ENCODE measurements at regions not wholly inside any gene's neighbourhood (a gene's known extent, or its start where the extent isn't known, plus 50 kb on each side); places are given as distances from the start of the nearest gene placed in this dataset.

- H3K36me3 ChIP-seq (ENCODE audit: low read depth): no peaks in the 10 kb centered on the region
- no peaks in the 10 kb centered on the region for H3K9me2 ChIP-seq (ENCODE audit: insufficient read depth)
- no peak for DNase-seq
- TF ChIP-seq EZH2phosphoT487 (IDR thresholded peaks at IDR 0.05; ENCODE audit: insufficient read depth, low read depth) (no peak), EZH2 (IDR thresholded peaks at IDR 0.05; ENCODE audit: insufficient read depth, poor library complexity, severe bottlenecking) (no peak)
- H3K4me2 ChIP-seq (ENCODE audit: unreplicated experiment): no peak overlapping the region
- no peaks in the 10 kb centered on the region for H4K20me1 ChIP-seq (ENCODE audit: insufficient read depth)
- no peaks in the 10 kb centered on the region for H3F3A ChIP-seq (ENCODE audit: insufficient read depth)
- no peak overlapping the region for H3K4me3 ChIP-seq
- H3K27ac ChIP-seq: no peak overlapping the region
- H3K4me1 ChIP-seq (ENCODE audit: insufficient read depth): no peaks in the 10 kb centered on the region
- no peak overlapping the region for H2AFZ ChIP-seq
- in situ Hi-C loops (cut with MboI): no loop called here
- 33 to 39% methylated on average over 8 of the region's 8 CpGs for WGBS, 2 experiments (ENCODE audit: low coverage in 1 of 2, low lambda C conversion rate in 2 of 2, missing lambda C conversion rate in 2 of 2)
- no peak overlapping the region for H3K9ac ChIP-seq
- H3K9me3 ChIP-seq (ENCODE audit: low read depth): no peaks in the 10 kb centered on the region
- H3K27me3 ChIP-seq (replicated peaks; ENCODE audit: insufficient read depth): peaks cover 45% of the 10 kb centered on the region
- no peaks in the 10 kb centered on the region for H3K79me2 ChIP-seq (ENCODE audit: insufficient read depth)
Observed at GRCh38 chr11:119806064-119806915, 77.3 kb upstream of the NECTIN1 start.

GRCh38 chr11:119805663-119806062 lies 76.7 kb upstream of the NECTIN1 start:
- Histone ChIP-seq H3K9me3 (ENCODE audit: low read depth) (no peaks in the 10 kb centered on the region), H3K27me3 (replicated peaks; ENCODE audit: insufficient read depth) (peaks cover 51% of the 10 kb centered on the region), H3K9me2 (ENCODE audit: insufficient read depth) (no peaks in the 10 kb centered on the region), H3K79me2 (ENCODE audit: insufficient read depth) (no peaks in the 10 kb centered on the region), H3K4me1 (ENCODE audit: insufficient read depth) (no peaks in the 10 kb centered on the region), H3F3A (ENCODE audit: insufficient read depth) (no peaks in the 10 kb centered on the region), H2AFZ (no peak overlapping the region), H4K20me1 (ENCODE audit: insufficient read depth) (no peaks in the 10 kb centered on the region), H3K4me3 (no peak overlapping the region), H3K4me2 (ENCODE audit: unreplicated experiment) (no peak overlapping the region), H3K27ac (no peak overlapping the region), H3K36me3 (ENCODE audit: low read depth) (no peaks in the 10 kb centered on the region), H3K9ac (no peak overlapping the region)
- 70 to 73% methylated on average over 8 of the region's 8 CpGs for WGBS, 2 experiments (ENCODE audit: low coverage in 1 of 2, low lambda C conversion rate in 2 of 2, missing lambda C conversion rate in 2 of 2)
- TF ChIP-seq EZH2phosphoT487 (IDR thresholded peaks at IDR 0.05; ENCODE audit: insufficient read depth, low read depth) (no peak), EZH2 (IDR thresholded peaks at IDR 0.05; ENCODE audit: insufficient read depth, poor library complexity, severe bottlenecking) (no peak)
- in situ Hi-C loops (cut with MboI): no loop called here
- DNase-seq: no peak

GRCh38 chr11:119804698-119805097 lies 75.7 kb upstream of the NECTIN1 start:
- Histone ChIP-seq H3K4me2 (ENCODE audit: unreplicated experiment) (no peak overlapping the region), H3K79me2 (ENCODE audit: insufficient read depth) (no peaks in the 10 kb centered on the region), H3K9me3 (ENCODE audit: low read depth) (no peaks in the 10 kb centered on the region), H3K9me2 (ENCODE audit: insufficient read depth) (no peaks in the 10 kb centered on the region), H3F3A (ENCODE audit: insufficient read depth) (no peaks in the 10 kb centered on the region), H3K9ac (no peak overlapping the region), H3K27me3 (replicated peaks; ENCODE audit: insufficient read depth) (peaks cover 54% of the 10 kb centered on the region), H3K27ac (no peak overlapping the region), H2AFZ (no peak overlapping the region), H4K20me1 (ENCODE audit: insufficient read depth) (no peaks in the 10 kb centered on the region), H3K4me1 (ENCODE audit: insufficient read depth) (no peaks in the 10 kb centered on the region), H3K4me3 (no peak overlapping the region), H3K36me3 (ENCODE audit: low read depth) (no peaks in the 10 kb centered on the region)
- in situ Hi-C loops (cut with MboI): no loop called here
- TF ChIP-seq EZH2 (IDR thresholded peaks at IDR 0.05; ENCODE audit: insufficient read depth, poor library complexity, severe bottlenecking): no peak
- no peak for TF ChIP-seq EZH2phosphoT487 (IDR thresholded peaks at IDR 0.05; ENCODE audit: insufficient read depth, low read depth)
- DNase-seq: no peak
- 64 to 68% methylated on average over 5 of the region's 5 CpGs for WGBS, 2 experiments (ENCODE audit: low coverage in 1 of 2, low lambda C conversion rate in 2 of 2, missing lambda C conversion rate in 2 of 2)

- in situ Hi-C loops (cut with MboI): no loop called here
- H3K9ac ChIP-seq: no peak overlapping the region
- no peak overlapping the region for H3K27ac ChIP-seq
- H3K9me2 ChIP-seq (ENCODE audit: insufficient read depth): no peaks in the 10 kb centered on the region
- 51 to 53% methylated on average over 6 of the region's 6 CpGs for WGBS, 2 experiments (ENCODE audit: low coverage in 1 of 2, low lambda C conversion rate in 2 of 2, missing lambda C conversion rate in 2 of 2)
- H2AFZ ChIP-seq: no peak overlapping the region
- no peak overlapping the region for H3K4me2 ChIP-seq (ENCODE audit: unreplicated experiment)
- H3K9me3 ChIP-seq (ENCODE audit: low read depth): no peaks in the 10 kb centered on the region
- no peaks in the 10 kb centered on the region for H3K4me1 ChIP-seq (ENCODE audit: insufficient read depth)
- DNase-seq: no peak
- H3F3A ChIP-seq (ENCODE audit: insufficient read depth): no peaks in the 10 kb centered on the region
- H3K79me2 ChIP-seq (ENCODE audit: insufficient read depth): no peaks in the 10 kb centered on the region
- no peak for TF ChIP-seq EZH2 (IDR thresholded peaks at IDR 0.05; ENCODE audit: insufficient read depth, poor library complexity, severe bottlenecking)
- TF ChIP-seq EZH2phosphoT487 (IDR thresholded peaks at IDR 0.05; ENCODE audit: insufficient read depth, low read depth): no peak
- H3K27me3 ChIP-seq (replicated peaks; ENCODE audit: insufficient read depth): peaks cover 45% of the 10 kb centered on the region
- H3K4me3 ChIP-seq: no peak overlapping the region
- no peaks in the 10 kb centered on the region for H3K36me3 ChIP-seq (ENCODE audit: low read depth)
- no peaks in the 10 kb centered on the region for H4K20me1 ChIP-seq (ENCODE audit: insufficient read depth)
Observed at GRCh38 chr11:119803726-119804294, 74.8 kb upstream of the NECTIN1 start.

Measured in GM23248 (cell line).